Sigmoid colon (tissue), 6 donors: ENCODE measurements at regions not wholly inside any gene's neighbourhood (a gene's known extent, or its start where the extent isn't known, plus 50 kb on each side); places are given as distances from the start of the nearest gene placed in this dataset.

Source experiments
- DNase-seq: peaks from one replicate; pipeline ENCODE4 v3.0.0-alpha.2; 2019
- H3K27ac ChIP-seq, 4 donors: fragments of 200-600 bp; sonication (generic); one replicate each; pipeline ENCODE4 v1.5.1; 2016 to 2019; ENCODE audit warnings: mild to moderate bottlenecking in 1 of 4
- H3K27me3 ChIP-seq, 3 donors: fragments of 200-600 bp; sonication (generic); one replicate each; pipeline ENCODE4 v1.5.1; 2019; ENCODE audit warnings: mild to moderate bottlenecking in 1 of 3
- H3K36me3 ChIP-seq, 4 donors: fragments of 200-600 bp; sonication (generic); one replicate each; pipeline ENCODE4 v1.5.1; 2016 to 2019
- H3K4me1 ChIP-seq, 4 donors: fragments of 200-600 bp; sonication (generic); one replicate each; pipeline ENCODE4 v1.5.1; 2017 to 2019
- H3K4me3 ChIP-seq, 4 donors: fragments of 200-600 bp; sonication (generic); one replicate each; pipeline ENCODE4 v1.5.1; 2017 to 2019; ENCODE audit warnings: mild to moderate bottlenecking in 2 of 4, moderate library complexity in 1 of 4
- H3K9me3 ChIP-seq, 4 donors: fragments of 200-600 bp in 3 of 4; sonication (generic) in 3 of 4; one replicate each; pipeline versions ENCODE4 v1.5.1 to v1.6.1; 2013 to 2019
- EP300 ChIP-seq, 4 donors: sonication (generic); formaldehyde crosslinking; IDR thresholded peaks; one replicate each; pipeline ENCODE4 v1.6.1; 2017; ENCODE audit warnings: antibody characterized with exemption in 4 of 4
- POLR2A ChIP-seq, 2 donors: fragments of 450-650 bp; IDR thresholded peaks; one replicate each; pipeline ENCODE4 v1.6.1; 2016; ENCODE audit warnings: antibody characterized with exemption in 2 of 2, mild to moderate bottlenecking in 2 of 2, moderate library complexity in 2 of 2
- POLR2AphosphoS5 ChIP-seq, 4 donors: sonication (generic); formaldehyde crosslinking; IDR thresholded peaks; one replicate each; pipeline ENCODE4 v1.6.1; 2017; ENCODE audit warnings: antibody characterized with exemption in 4 of 4
- WGBS, 2 donors: extraction: QIAGEN DNeasy Blood & Tissue Kit; methylation state at CpG; one replicate each; pipeline ENCODE4 v1.1.7; 2013; 5-methylcytosine and 5-hydroxymethylcytosine counted together
- intact Hi-C: fragments of 100-400 bp; cut with DNase I; formaldehyde crosslinking; loops from one replicate; pipeline ENCODE4 v1.15.1; 2023
- TF ChIP-seq, protein P1 (sequence below), 4 experiments: fragments of 450-650 bp in 3 of 4; fragments of 200-600 bp in 1 of 4; IDR thresholded peaks; one replicate each; pipeline ENCODE4 v1.5.1; 2016 to 2019; ENCODE audit warnings: antibody characterized with exemption in 4 of 4, mild to moderate bottlenecking in 3 of 4, moderate library complexity in 2 of 4
- donor health status: healthy with polysubstance abuse.
- donor health status: healthy.

DNA sequence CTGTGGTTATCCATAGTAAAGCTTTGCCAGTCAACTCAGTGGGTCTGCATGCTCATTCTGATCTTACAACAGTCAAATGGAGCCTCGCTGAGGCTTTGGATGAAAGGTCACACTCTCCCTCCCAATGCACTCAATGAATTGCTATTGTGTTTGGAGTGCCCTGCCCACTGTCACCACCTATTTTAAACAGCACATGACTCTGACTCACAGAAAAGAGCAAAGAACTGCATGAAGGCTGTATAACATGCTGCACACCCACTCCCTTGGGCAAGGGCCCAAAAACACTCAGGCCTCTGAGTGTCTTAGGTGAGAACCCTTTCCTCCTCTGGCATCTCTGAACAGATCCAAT, 118.7 kb upstream of the CCDC112 start:
- WGBS, 2 donors, result 15 to 59% methylated on average over 1 of the region's 1 CpG
- Histone ChIP-seq H3K9me3 (no peaks in the 10 kb centered on the region), H3K4me3 (no peak overlapping the region), H3K27ac (peak overlapping the region in 1 of 4 donors; percentile 22), H3K27me3 (no peaks in the 10 kb centered on the region), H3K36me3 (no peaks in the 10 kb centered on the region), H3K4me1 (peaks cover 0 to 16% (median 7%) of the 10 kb centered on the region in 4 donors)
- TF ChIP-seq EP300 (IDR thresholded peaks at IDR 0.05) (no peak), POLR2A (IDR thresholded peaks at IDR 0.05) (no peak)
- no peak for DNase-seq
- intact Hi-C loops, result no loop called here

DNA sequence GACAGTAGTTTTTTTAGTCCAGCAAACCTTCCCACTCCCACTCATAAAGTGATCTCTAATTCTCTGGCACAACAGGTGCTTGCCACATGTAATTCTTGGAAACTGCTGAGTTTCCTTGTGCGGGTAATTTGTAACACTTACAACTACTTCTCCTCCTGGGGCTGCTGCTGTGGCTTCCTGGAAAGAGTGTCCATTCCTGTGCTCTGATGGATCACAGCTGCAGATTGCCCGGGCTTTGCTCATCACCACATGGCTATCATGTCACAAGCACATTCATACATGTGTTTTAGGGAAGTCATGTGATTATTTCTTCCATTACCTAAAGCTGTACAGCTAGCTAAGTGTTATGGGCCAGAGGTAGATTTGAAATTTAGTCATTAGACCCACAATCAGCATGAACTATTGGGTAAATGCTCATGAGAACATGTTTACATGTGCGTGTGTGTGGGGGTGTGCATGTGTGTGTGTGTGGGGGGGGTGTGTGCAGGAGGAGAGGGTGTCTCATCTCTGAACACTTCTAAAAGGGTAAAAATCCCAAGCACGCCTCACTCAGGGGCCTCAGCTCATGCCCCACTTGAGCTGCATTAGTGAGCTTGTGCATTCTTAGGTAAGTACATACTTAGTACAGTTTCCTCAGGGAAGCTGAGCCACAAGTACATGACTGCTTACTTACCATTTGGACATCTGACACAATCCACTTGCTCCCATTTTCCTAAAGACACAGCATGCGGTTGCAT, 118.1 kb upstream of the CCDC112 start:
- H3K27ac ChIP-seq, result peak overlapping the region in 1 of 4 donors; percentile 22
- no peaks in the 10 kb centered on the region for H3K27me3 ChIP-seq
- WGBS, 2 donors, result 8 to 61% methylated on average over 5 of the region's 5 CpGs
- no peaks in the 10 kb centered on the region for H3K36me3 ChIP-seq
- no peaks in the 10 kb centered on the region for H3K9me3 ChIP-seq
- TF ChIP-seq EP300 (IDR thresholded peaks at IDR 0.05), result peak in 2 of 4 donors; percentile 24 to 53
- TF ChIP-seq POLR2AphosphoS5 (IDR thresholded peaks at IDR 0.05), result peak in 3 of 4 donors; percentile 30 to 81 (median 70)
- TF ChIP-seq, protein P1, sequence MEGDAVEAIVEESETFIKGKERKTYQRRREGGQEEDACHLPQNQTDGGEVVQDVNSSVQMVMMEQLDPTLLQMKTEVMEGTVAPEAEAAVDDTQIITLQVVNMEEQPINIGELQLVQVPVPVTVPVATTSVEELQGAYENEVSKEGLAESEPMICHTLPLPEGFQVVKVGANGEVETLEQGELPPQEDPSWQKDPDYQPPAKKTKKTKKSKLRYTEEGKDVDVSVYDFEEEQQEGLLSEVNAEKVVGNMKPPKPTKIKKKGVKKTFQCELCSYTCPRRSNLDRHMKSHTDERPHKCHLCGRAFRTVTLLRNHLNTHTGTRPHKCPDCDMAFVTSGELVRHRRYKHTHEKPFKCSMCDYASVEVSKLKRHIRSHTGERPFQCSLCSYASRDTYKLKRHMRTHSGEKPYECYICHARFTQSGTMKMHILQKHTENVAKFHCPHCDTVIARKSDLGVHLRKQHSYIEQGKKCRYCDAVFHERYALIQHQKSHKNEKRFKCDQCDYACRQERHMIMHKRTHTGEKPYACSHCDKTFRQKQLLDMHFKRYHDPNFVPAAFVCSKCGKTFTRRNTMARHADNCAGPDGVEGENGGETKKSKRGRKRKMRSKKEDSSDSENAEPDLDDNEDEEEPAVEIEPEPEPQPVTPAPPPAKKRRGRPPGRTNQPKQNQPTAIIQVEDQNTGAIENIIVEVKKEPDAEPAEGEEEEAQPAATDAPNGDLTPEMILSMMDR (IDR thresholded peaks at IDR 0.05), result no peak
- intact Hi-C loops, result no loop called here
- H3K4me1 ChIP-seq, result peaks cover 0 to 10% (median 4%) of the 10 kb centered on the region in 4 donors
- DNase-seq, result peak; percentile 78
- H3K4me3 ChIP-seq, result no peak overlapping the region

DNA sequence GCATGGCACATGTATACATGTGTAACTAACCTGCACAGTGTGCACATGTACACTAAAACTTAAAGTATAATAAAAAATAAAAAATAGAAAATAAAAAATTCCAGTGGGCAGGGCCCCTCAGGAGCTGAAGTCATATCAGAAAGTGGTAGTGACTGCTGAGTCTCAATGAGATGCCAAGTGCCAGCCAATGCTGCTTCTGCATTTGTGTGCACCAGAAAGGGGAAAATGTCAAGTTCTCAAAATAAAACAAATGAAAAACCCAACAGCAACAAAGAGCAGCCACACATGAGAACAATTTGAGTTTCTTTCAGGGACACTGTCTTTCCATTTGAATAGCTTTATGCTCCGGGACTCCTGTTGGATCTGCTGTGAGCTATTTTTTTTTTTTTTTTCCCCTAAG, 117.2 kb upstream of the CCDC112 start:
- Histone ChIP-seq H3K36me3 (no peaks in the 10 kb centered on the region), H3K4me3 (no peak overlapping the region), H3K4me1 (peaks cover 0 to 9% (median 4%) of the 10 kb centered on the region in 4 donors), H3K27ac (no peak overlapping the region), H3K27me3 (no peaks in the 10 kb centered on the region), H3K9me3 (no peaks in the 10 kb centered on the region)
- no peak for DNase-seq
- TF ChIP-seq EP300 (IDR thresholded peaks at IDR 0.05), result no peak
- TF ChIP-seq, protein P1 (IDR thresholded peaks at IDR 0.05), result no peak
- no peak for TF ChIP-seq POLR2A (IDR thresholded peaks at IDR 0.05)
- no peak for TF ChIP-seq POLR2AphosphoS5 (IDR thresholded peaks at IDR 0.05)
- 67 to 88% methylated on average over 1 of the region's 1 CpG for WGBS, 2 donors
- intact Hi-C loops, result no loop called here

DNA sequence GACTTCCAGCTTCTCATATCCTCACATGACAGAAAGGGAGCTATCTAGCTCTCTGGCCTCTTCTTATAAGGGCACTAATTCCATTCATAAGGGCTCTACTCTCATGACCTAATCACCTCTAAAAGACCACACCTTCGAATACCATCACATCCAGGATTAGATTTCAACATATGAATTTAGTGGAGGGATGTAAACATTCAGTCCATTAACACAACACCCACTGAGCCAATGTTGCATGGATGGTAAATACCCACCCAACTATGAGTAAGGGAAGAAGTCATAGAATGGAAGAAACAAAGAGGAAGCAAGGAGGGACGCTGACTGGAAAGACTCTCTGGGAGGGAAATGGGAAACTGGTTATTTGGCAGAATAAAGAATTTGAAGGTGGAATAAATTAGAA, 112.6 kb upstream of the CCDC112 start:
- no peak overlapping the region for H3K27ac ChIP-seq
- intact Hi-C loops, result no loop called here
- no peak overlapping the region for H3K4me3 ChIP-seq

DNA sequence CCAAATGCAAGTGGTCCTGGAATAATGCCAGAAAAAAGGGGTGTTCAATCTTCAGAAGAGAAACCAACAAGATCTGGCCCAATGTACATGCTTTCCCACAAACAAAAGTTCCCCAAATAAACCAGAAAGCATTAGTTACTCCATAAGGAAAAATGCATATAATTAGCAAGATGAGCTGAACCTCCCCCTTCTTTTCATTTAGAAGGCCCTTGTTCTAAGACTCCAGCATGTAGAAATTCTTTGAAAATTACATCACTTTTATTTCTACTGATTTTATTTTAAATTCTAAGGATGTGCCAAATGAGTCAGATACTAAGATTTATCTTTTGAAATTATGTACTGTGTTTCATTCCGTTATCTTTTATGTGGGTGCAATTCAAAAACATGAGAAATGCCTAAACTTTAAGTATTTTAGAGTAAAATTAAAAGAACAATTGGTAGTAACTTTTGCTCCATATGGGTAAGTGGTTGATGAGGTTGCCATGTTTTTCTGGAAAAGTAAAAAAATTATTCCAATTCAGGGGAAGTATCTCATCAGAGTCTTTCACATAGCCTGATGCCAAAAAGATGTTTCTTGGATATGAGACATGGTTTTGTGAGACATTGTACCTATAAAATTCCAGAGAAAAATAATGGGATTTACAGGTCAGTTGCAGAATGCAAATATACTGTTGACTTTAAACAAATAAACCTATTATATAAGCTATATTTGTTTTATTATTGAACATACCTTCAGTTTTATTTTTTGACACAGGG, 106.5 kb upstream of the CCDC112 start:
- intact Hi-C loops, result no loop called here
- H3K4me1 ChIP-seq, result no peaks in the 10 kb centered on the region
- no peaks in the 10 kb centered on the region for H3K36me3 ChIP-seq
- TF ChIP-seq EP300 (IDR thresholded peaks at IDR 0.05) (no peak), POLR2A (IDR thresholded peaks at IDR 0.05) (no peak), POLR2AphosphoS5 (IDR thresholded peaks at IDR 0.05) (no peak)
- TF ChIP-seq, protein P1 (IDR thresholded peaks at IDR 0.05), result no peak
- DNase-seq, result no peak
- H3K27me3 ChIP-seq, result no peaks in the 10 kb centered on the region
- no peaks in the 10 kb centered on the region for H3K9me3 ChIP-seq
- WGBS, 2 donors, result 79 to 92% methylated on average over 1 of the region's 1 CpG
- no peak overlapping the region for H3K4me3 ChIP-seq
- no peak overlapping the region for H3K27ac ChIP-seq

More for the DNA sequence above, 112.6 kb upstream of the CCDC112 start:
- no peaks in the 10 kb centered on the region for H3K4me1 ChIP-seq
- H3K27me3 ChIP-seq, result no peaks in the 10 kb centered on the region
- no peaks in the 10 kb centered on the region for H3K9me3 ChIP-seq
- DNase-seq, result no peak
- TF ChIP-seq, protein P1 (IDR thresholded peaks at IDR 0.05), result no peak
- TF ChIP-seq EP300 (IDR thresholded peaks at IDR 0.05) (no peak), POLR2A (IDR thresholded peaks at IDR 0.05) (no peak), POLR2AphosphoS5 (IDR thresholded peaks at IDR 0.05) (no peak)
- WGBS, 2 donors, result 88 to 95% methylated on average over 2 of the region's 2 CpGs
- no peaks in the 10 kb centered on the region for H3K36me3 ChIP-seq
